GM19328 (cell line): ENCODE measurements at regions not wholly inside any gene's neighbourhood (a gene's known extent, or its start where the extent isn't known, plus 50 kb on each side); places are given as distances from the start of the nearest gene placed in this dataset.
"Not testable (repeated sequence)": the region's sequence is repeated elsewhere in the genome, so short reads cannot be mapped to it uniquely, and the experiment has no call there.

Source experiments
- ATAC-seq: cut with Tn5 transposase; IDR thresholded peaks from one replicate; pipeline ENCODE4 v1.9.1; 2021; ENCODE audit warnings: mild to moderate bottlenecking, moderate library complexity; ENCODE audit not compliant: unreplicated experiment

GRCh38 chr11:37502202-37502601 is 904.2 kb upstream of the RAG2 start:
- no peak for ATAC-seq

GRCh38 chr11:37500425-37500824 is 902.4 kb upstream of the RAG2 start:
- no peak for ATAC-seq

- no peak for ATAC-seq
These were observed 899.3 kb upstream of the RAG2 start for GRCh38 chr11:37497326-37497725.

GRCh38 chr11:37496201-37496600 is 898.2 kb upstream of the RAG2 start:
- ATAC-seq = no peak

- no peak for ATAC-seq
These were observed 886.3 kb upstream of the RAG2 start for GRCh38 chr11:37484298-37484697.

- ATAC-seq = no peak
These were observed 885.7 kb upstream of the RAG2 start for GRCh38 chr11:37483761-37484160.

- no peak for ATAC-seq
These were observed 876.9 kb upstream of the RAG2 start for GRCh38 chr11:37474889-37475288.

GRCh38 chr11:37468344-37468743 is 870.3 kb upstream of the RAG2 start:
- ATAC-seq = no peak

- ATAC-seq = no peak
These were observed 867.2 kb upstream of the RAG2 start for GRCh38 chr11:37465221-37465620.

- no peak for ATAC-seq
These were observed 861.4 kb upstream of the RAG2 start for GRCh38 chr11:37459456-37459855.

- ATAC-seq = no peak
These were observed 858.7 kb upstream of the RAG2 start for GRCh38 chr11:37456746-37457145.

- ATAC-seq = no peak
These were observed 853.9 kb upstream of the RAG2 start for GRCh38 chr11:37451903-37452302.

- no peak for ATAC-seq
These were observed 852.6 kb upstream of the RAG2 start for GRCh38 chr11:37450613-37451012.

- no peak for ATAC-seq
These were observed 851.1 kb upstream of the RAG2 start for GRCh38 chr11:37449146-37449545.

GRCh38 chr11:37442576-37442975 is 844.5 kb upstream of the RAG2 start:
- no peak for ATAC-seq

- not testable (repeated sequence) for ATAC-seq
These were observed 833.7 kb upstream of the RAG2 start for GRCh38 chr11:37431633-37432230.

GRCh38 chr11:37430966-37431632 is 833.1 kb upstream of the RAG2 start:
- ATAC-seq = not testable (repeated sequence)

- ATAC-seq = no peak
These were observed 824.5 kb upstream of the RAG2 start for GRCh38 chr11:37422511-37422910.

GRCh38 chr11:37411289-37411688 is 813.3 kb upstream of the RAG2 start:
- no peak for ATAC-seq

GRCh38 chr11:37409124-37409523 is 811.1 kb upstream of the RAG2 start:
- ATAC-seq = no peak

GRCh38 chr11:37407461-37407860 is 809.4 kb upstream of the RAG2 start:
- ATAC-seq = no peak

GRCh38 chr11:37406651-37407050 is 808.6 kb upstream of the RAG2 start:
- no peak for ATAC-seq

- no peak for ATAC-seq
These were observed 806.2 kb upstream of the RAG2 start for GRCh38 chr11:37404231-37404630.
